ENCODE measurements at regions not wholly inside any gene's neighbourhood (a gene's known extent, or its start where the extent isn't known, plus 50 kb on each side); places are given as distances from the start of the nearest gene placed in this dataset.

- no peaks in the 10 kb centered on the region for H3K4me1 ChIP-seq (ENCODE audit: insufficient read depth, low read length, poor library complexity, severe bottlenecking)
- H4K20me1 ChIP-seq (ENCODE audit: insufficient read depth, low read length) = no peaks in the 10 kb centered on the region
- intact Hi-C loops (cut with micrococcal nuclease; ENCODE audit: unreplicated experiment) = no loop called here
- no peaks in the 10 kb centered on the region for H3K9me2 ChIP-seq (ENCODE audit: insufficient read depth, low read length)
- H3K27ac ChIP-seq (ENCODE audit: low read depth, low read length, poor library complexity, severe bottlenecking) = no peak overlapping the region
- H3K4me2 ChIP-seq (ENCODE audit: low read length) = no peak overlapping the region
- H3K79me2 ChIP-seq (ENCODE audit: insufficient read depth, low read depth, low read length) = no peaks in the 10 kb centered on the region
- H2AFZ ChIP-seq (ENCODE audit: low read length) = no peak overlapping the region
- H3K4me3 ChIP-seq (ENCODE audit: low read depth, low read length, poor library complexity, severe bottlenecking) = no peak overlapping the region
- H3K36me3 ChIP-seq (ENCODE audit: insufficient read depth, low read length) = no peaks in the 10 kb centered on the region
- no TSS peak for BruUV-seq (replicated peaks)
- CTCF ChIA-PET (ENCODE audit: unreplicated experiment) = no interaction called here
- no peak for TF ChIP-seq EZH2phosphoT487 (IDR thresholded peaks at IDR 0.05; ENCODE audit: borderline replicate concordance, low read depth, low read length)
- TF ChIP-seq CTCF (conservative IDR thresholded peaks at IDR 0.05; ENCODE audit: low read length) = no peak
- no peak for DNase-seq (ENCODE audit: low spot score)
- no peaks in the 10 kb centered on the region for H3K9me3 ChIP-seq (ENCODE audit: low read length)
- POLR2A ChIA-PET = no interaction called here
Measured at GRCh38 chr1:238457610-238458009, 566.9 kb upstream of the ZP4 start.

GRCh38 chr1:238451781-238452310 lies 561.1 kb upstream of the ZP4 start:
- no TSS peak for BruUV-seq (replicated peaks)
- H3K36me3 ChIP-seq (ENCODE audit: insufficient read depth, low read length) = no peaks in the 10 kb centered on the region
- H3K9me3 ChIP-seq (ENCODE audit: low read length) = peaks cover 1% of the 10 kb centered on the region; the same call in 1 of the 2 replicates
- no peak overlapping the region for H3K27ac ChIP-seq (ENCODE audit: low read depth, low read length, poor library complexity, severe bottlenecking)
- CTCF ChIA-PET (ENCODE audit: unreplicated experiment) = no interaction called here
- H3K9me2 ChIP-seq (ENCODE audit: insufficient read depth, low read length) = no peaks in the 10 kb centered on the region
- H3K4me2 ChIP-seq (ENCODE audit: low read length) = no peak overlapping the region
- intact Hi-C loops (cut with micrococcal nuclease; ENCODE audit: unreplicated experiment) = no loop called here
- H2AFZ ChIP-seq (ENCODE audit: low read length) = no peak overlapping the region
- no peaks in the 10 kb centered on the region for H4K20me1 ChIP-seq (ENCODE audit: insufficient read depth, low read length)
- H3K4me3 ChIP-seq (ENCODE audit: low read depth, low read length, poor library complexity, severe bottlenecking) = no peak overlapping the region
- no peaks in the 10 kb centered on the region for H3K79me2 ChIP-seq (ENCODE audit: insufficient read depth, low read depth, low read length)
- H3K4me1 ChIP-seq (ENCODE audit: insufficient read depth, low read length, poor library complexity, severe bottlenecking) = no peaks in the 10 kb centered on the region
- TF ChIP-seq EZH2phosphoT487 (IDR thresholded peaks at IDR 0.05; ENCODE audit: borderline replicate concordance, low read depth, low read length) = no peak
- no peak for TF ChIP-seq CTCF (conservative IDR thresholded peaks at IDR 0.05; ENCODE audit: low read length)
- no peak for DNase-seq (ENCODE audit: low spot score)
- POLR2A ChIA-PET = no interaction called here

GRCh38 chr1:238450976-238451375 lies 560.3 kb upstream of the ZP4 start:
- Histone ChIP-seq H3K36me3 (ENCODE audit: insufficient read depth, low read length) (no peaks in the 10 kb centered on the region), H3K9me3 (ENCODE audit: low read length) (peaks cover 8% of the 10 kb centered on the region; the same call in 1 of the 2 replicates), H4K20me1 (ENCODE audit: insufficient read depth, low read length) (no peaks in the 10 kb centered on the region), H3K4me2 (ENCODE audit: low read length) (no peak overlapping the region), H3K79me2 (ENCODE audit: insufficient read depth, low read depth, low read length) (no peaks in the 10 kb centered on the region), H3K27ac (ENCODE audit: low read depth, low read length, poor library complexity, severe bottlenecking) (no peak overlapping the region), H3K9me2 (ENCODE audit: insufficient read depth, low read length) (no peaks in the 10 kb centered on the region), H2AFZ (ENCODE audit: low read length) (no peak overlapping the region), H3K4me3 (ENCODE audit: low read depth, low read length, poor library complexity, severe bottlenecking) (no peak overlapping the region), H3K4me1 (ENCODE audit: insufficient read depth, low read length, poor library complexity, severe bottlenecking) (no peaks in the 10 kb centered on the region)
- no TSS peak for BruUV-seq (replicated peaks)
- ChIA-PET CTCF (ENCODE audit: unreplicated experiment) (no interaction called here), POLR2A (interaction anchor here (0.8 kb wide), 1 partner anchor 299 kb away, joined by 4 read pairs; no protein-coding TSS in a partner anchor)
- intact Hi-C loops (cut with micrococcal nuclease; ENCODE audit: unreplicated experiment) = no loop called here
- no peak for DNase-seq (ENCODE audit: low spot score)
- TF ChIP-seq EZH2phosphoT487 (IDR thresholded peaks at IDR 0.05; ENCODE audit: borderline replicate concordance, low read depth, low read length) (no peak), CTCF (conservative IDR thresholded peaks at IDR 0.05; ENCODE audit: low read length) (no peak)

All from OCI-LY7 (cell line).